MM.1S (cell line): ENCODE measurements at regions not wholly inside any gene's neighbourhood (a gene's known extent, or its start where the extent isn't known, plus 50 kb on each side); places are given as distances from the start of the nearest gene placed in this dataset.

Experiments used
- DNase-seq: peaks from one replicate; pipeline ENCODE4 v3.0.0-alpha.2; 2015
- H2AFZ ChIP-seq: fragments of 300-600 bp; sonication (generic); 2 replicates; pipeline ENCODE4 v1.6.0; 2016; ENCODE audit warnings: antibody characterized with exemption, low read length
- H3F3A ChIP-seq: fragments of 300-600 bp; sonication (generic); 2 replicates; pipeline ENCODE4 v1.6.1; 2016; ENCODE audit warnings: mild to moderate bottlenecking, antibody characterized with exemption, low read length, moderate library complexity, mixed read lengths; ENCODE audit not compliant: insufficient read depth
- H3K27ac ChIP-seq: fragments of 300-600 bp; sonication (generic); 2 replicates; pipeline ENCODE4 v1.5.1; 2016; ENCODE audit warnings: mild to moderate bottlenecking, low read length
- H3K27me3 ChIP-seq: fragments of 300-600 bp; sonication (generic); replicated peaks from 2 replicates; pipeline ENCODE4 v1.6.0; 2016; ENCODE audit warnings: low read length; ENCODE audit not compliant: insufficient read depth
- H3K36me3 ChIP-seq: fragments of 300-600 bp; sonication (generic); replicated peaks from 2 replicates; pipeline ENCODE4 v1.6.1; 2016; ENCODE audit warnings: mild to moderate bottlenecking, low read length, mixed read lengths; ENCODE audit not compliant: insufficient read depth
- H3K4me1 ChIP-seq: fragments of 300-600 bp; sonication (generic); 2 replicates; pipeline ENCODE4 v1.6.1; 2016; ENCODE audit warnings: low read length, mixed read lengths
- H3K4me2 ChIP-seq: fragments of 300-600 bp; sonication (generic); 2 replicates; pipeline ENCODE4 v1.6.0; 2016; ENCODE audit warnings: low read depth, low read length
- H3K4me3 ChIP-seq: fragments of 300-600 bp; sonication (generic); 2 replicates; pipeline ENCODE4 v1.5.1; 2016; ENCODE audit warnings: low read length, mixed read lengths
- H3K79me2 ChIP-seq: fragments of 300-600 bp; sonication (generic); 2 replicates; pipeline ENCODE4 v1.6.1; 2016; ENCODE audit warnings: mixed run types, low read length, mixed read lengths
- H3K9ac ChIP-seq: fragments of 300-600 bp; sonication (generic); 2 replicates; pipeline ENCODE4 v1.6.1; 2016; ENCODE audit warnings: low read length, mixed read lengths
- H3K9me2 ChIP-seq: fragments of 300-600 bp; sonication (generic); replicated peaks from 2 replicates; pipeline ENCODE4 v1.6.1; 2016; ENCODE audit warnings: mild to moderate bottlenecking, low read length, mixed read lengths; ENCODE audit not compliant: insufficient read depth
- H3K9me3 ChIP-seq: fragments of 300-600 bp; sonication (generic); replicated peaks from 2 replicates; pipeline ENCODE4 v1.6.1; 2016; ENCODE audit warnings: mild to moderate bottlenecking, low read length, mixed read lengths; ENCODE audit not compliant: insufficient read depth
- H4K20me1 ChIP-seq: fragments of 300-600 bp; sonication (generic); 2 replicates; pipeline ENCODE4 v1.6.1; 2016; ENCODE audit warnings: mild to moderate bottlenecking, low read length, moderate library complexity, mixed read lengths; ENCODE audit not compliant: insufficient read depth
- EZH2 ChIP-seq: fragments of 300-600 bp; sonication (generic); optimal IDR thresholded peaks from 2 replicates; pipeline ENCODE3; 2017; ENCODE audit warnings: low read depth, mild to moderate bottlenecking, antibody characterized with exemption, low read length, mixed read lengths
- EZH2phosphoT487 ChIP-seq: fragments of 300-600 bp; sonication (generic); IDR thresholded peaks from 2 replicates; pipeline ENCODE4 v1.6.1; 2018; ENCODE audit warnings: antibody characterized with exemption, low read length
- TF ChIP-seq, protein P1 (sequence below): fragments of 300-600 bp; sonication (generic); IDR thresholded peaks from 2 replicates; pipeline ENCODE4 v1.5.1; 2016; ENCODE audit warnings: antibody characterized with exemption, low read length, mixed read lengths

GRCh38 chr16:73544826-73545225 is 496.9 kb upstream of the ZFHX3 start:
- no peaks in the 10 kb centered on the region for H3F3A ChIP-seq
- no peak overlapping the region for H3K9ac ChIP-seq
- H3K36me3 ChIP-seq: no peaks in the 10 kb centered on the region
- H3K9me2 ChIP-seq: no peaks in the 10 kb centered on the region
- no peaks in the 10 kb centered on the region for H3K27me3 ChIP-seq
- no peak overlapping the region for H3K4me3 ChIP-seq
- H3K79me2 ChIP-seq: no peaks in the 10 kb centered on the region
- no peak overlapping the region for H3K27ac ChIP-seq
- no peaks in the 10 kb centered on the region for H4K20me1 ChIP-seq
- H3K4me1 ChIP-seq: no peaks in the 10 kb centered on the region
- H2AFZ ChIP-seq: no peak overlapping the region
- DNase-seq: no peak
- TF ChIP-seq EZH2phosphoT487: no peak
- TF ChIP-seq EZH2: no peak
- TF ChIP-seq, protein P1, sequence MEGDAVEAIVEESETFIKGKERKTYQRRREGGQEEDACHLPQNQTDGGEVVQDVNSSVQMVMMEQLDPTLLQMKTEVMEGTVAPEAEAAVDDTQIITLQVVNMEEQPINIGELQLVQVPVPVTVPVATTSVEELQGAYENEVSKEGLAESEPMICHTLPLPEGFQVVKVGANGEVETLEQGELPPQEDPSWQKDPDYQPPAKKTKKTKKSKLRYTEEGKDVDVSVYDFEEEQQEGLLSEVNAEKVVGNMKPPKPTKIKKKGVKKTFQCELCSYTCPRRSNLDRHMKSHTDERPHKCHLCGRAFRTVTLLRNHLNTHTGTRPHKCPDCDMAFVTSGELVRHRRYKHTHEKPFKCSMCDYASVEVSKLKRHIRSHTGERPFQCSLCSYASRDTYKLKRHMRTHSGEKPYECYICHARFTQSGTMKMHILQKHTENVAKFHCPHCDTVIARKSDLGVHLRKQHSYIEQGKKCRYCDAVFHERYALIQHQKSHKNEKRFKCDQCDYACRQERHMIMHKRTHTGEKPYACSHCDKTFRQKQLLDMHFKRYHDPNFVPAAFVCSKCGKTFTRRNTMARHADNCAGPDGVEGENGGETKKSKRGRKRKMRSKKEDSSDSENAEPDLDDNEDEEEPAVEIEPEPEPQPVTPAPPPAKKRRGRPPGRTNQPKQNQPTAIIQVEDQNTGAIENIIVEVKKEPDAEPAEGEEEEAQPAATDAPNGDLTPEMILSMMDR: no peak
- H3K9me3 ChIP-seq: no peaks in the 10 kb centered on the region
- H3K4me2 ChIP-seq: no peak overlapping the region

GRCh38 chr16:73543970-73544599 is 496.2 kb upstream of the ZFHX3 start:
- no peaks in the 10 kb centered on the region for H3K9me2 ChIP-seq
- H3K4me3 ChIP-seq: no peak overlapping the region
- no peaks in the 10 kb centered on the region for H3F3A ChIP-seq

GRCh38 chr16:73543331-73543969 is 495.5 kb upstream of the ZFHX3 start:
- H3K4me2 ChIP-seq: no peak overlapping the region
- H3K36me3 ChIP-seq: no peaks in the 10 kb centered on the region
- TF ChIP-seq EZH2 (no peak), EZH2phosphoT487 (no peak)
- TF ChIP-seq, protein P1: no peak
- H3K27ac ChIP-seq: no peak overlapping the region
- no peaks in the 10 kb centered on the region for H3K4me1 ChIP-seq
- H3K27me3 ChIP-seq: no peaks in the 10 kb centered on the region
- H3K4me3 ChIP-seq: no peak overlapping the region
- H3K9ac ChIP-seq: no peak overlapping the region
- H4K20me1 ChIP-seq: no peaks in the 10 kb centered on the region
- no peak for DNase-seq
- no peaks in the 10 kb centered on the region for H3K79me2 ChIP-seq
- no peaks in the 10 kb centered on the region for H3K9me2 ChIP-seq
- no peaks in the 10 kb centered on the region for H3F3A ChIP-seq
- no peak overlapping the region for H2AFZ ChIP-seq
- H3K9me3 ChIP-seq: no peaks in the 10 kb centered on the region

More at GRCh38 chr16:73543970-73544599, 496.2 kb upstream of the ZFHX3 start:
- TF ChIP-seq EZH2phosphoT487 (no peak), EZH2 (no peak)
- TF ChIP-seq, protein P1: no peak
- no peak overlapping the region for H2AFZ ChIP-seq
- no peaks in the 10 kb centered on the region for H3K27me3 ChIP-seq
- H4K20me1 ChIP-seq: no peaks in the 10 kb centered on the region
- DNase-seq: no peak
- no peak overlapping the region for H3K9ac ChIP-seq
- no peaks in the 10 kb centered on the region for H3K9me3 ChIP-seq
- H3K36me3 ChIP-seq: no peaks in the 10 kb centered on the region
- no peaks in the 10 kb centered on the region for H3K4me1 ChIP-seq
- H3K4me2 ChIP-seq: no peak overlapping the region
- no peaks in the 10 kb centered on the region for H3K79me2 ChIP-seq
- H3K27ac ChIP-seq: no peak overlapping the region
